Body of pancreas (tissue), 4 donors: ENCODE measurements at regions not wholly inside any gene's neighbourhood (a gene's known extent, or its start where the extent isn't known, plus 50 kb on each side); places are given as distances from the start of the nearest gene placed in this dataset.

ENCODE experiments used
- ATAC-seq: fragments of 150-250 bp; one replicate; pipeline ENCODE4 v1.9.1; 2016
- DNase-seq, 4 donors: peaks; one replicate each; pipeline ENCODE4 v3.0.0-alpha.2; 2019
- H3K27ac ChIP-seq, 4 donors: fragments of 200-600 bp; sonication (generic); 1 replicate in 3 of 4; 2 replicates in 1 of 4; pipeline versions ENCODE4 v1.5.1 to v1.6.1; 2016 to 2019; ENCODE audit warnings: mild to moderate bottlenecking in 1 of 4, mixed read lengths in 1 of 4, moderate library complexity in 1 of 4
- H3K27me3 ChIP-seq, 2 donors: fragments of 200-600 bp; sonication (generic); one replicate each; pipeline ENCODE4 v1.6.0; 2016; ENCODE audit warnings: mild to moderate bottlenecking in 1 of 2
- H3K36me3 ChIP-seq, 2 donors: fragments of 200-600 bp; sonication (generic); replicated peaks in 1 of 2; 2 replicates each; pipeline ENCODE4 v1.5.1; 2016; ENCODE audit warnings: low read depth in 2 of 2; ENCODE audit not compliant: insufficient read depth in 1 of 2
- H3K4me1 ChIP-seq: fragments of 200-600 bp; sonication (generic); one replicate; pipeline ENCODE4 v1.6.0; 2016
- H3K4me3 ChIP-seq, 2 donors: fragments of 200-600 bp; sonication (generic); 1 replicate in 1 of 2; 2 replicates in 1 of 2; pipeline ENCODE4 v1.5.1; 2016 to 2019
- H3K9me3 ChIP-seq, 3 donors: fragments of 200-600 bp; sonication (generic); 1 replicate in 2 of 3; 2 replicates in 1 of 3; pipeline ENCODE4 v1.5.1; 2016
- CTCF ChIP-seq, 7 experiments: fragments of 450-650 bp in 4 of 7; fragments of 200-600 bp in 3 of 7; sonication (generic) in 3 of 7; IDR thresholded peaks; one replicate each; pipeline ENCODE4 v1.5.1; 2016 to 2019; ENCODE audit warnings: antibody characterized with exemption in 7 of 7
- POLR2A ChIP-seq, 3 donors: fragments of 450-650 bp; IDR thresholded peaks; one replicate each; pipeline ENCODE4 v1.6.1; 2016; ENCODE audit warnings: antibody characterized with exemption in 3 of 3, mild to moderate bottlenecking in 2 of 3
- WGBS, 2 donors: methylation state at CpG; one replicate each; pipeline ENCODE4 v1.1.5; 2017; 5-methylcytosine and 5-hydroxymethylcytosine counted together
- intact Hi-C: fragments of 100-400 bp; cut with DNase I; formaldehyde crosslinking; loops from one replicate; pipeline ENCODE4 v1.15.1; 2023

- no peaks in the 10 kb centered on the region for H3K36me3 ChIP-seq
- intact Hi-C loops = no loop called here
- TF ChIP-seq CTCF (IDR thresholded peaks at IDR 0.05) = no peak
- no peak for TF ChIP-seq POLR2A (IDR thresholded peaks at IDR 0.05)
- ATAC-seq (no peak), DNase-seq (no peak)
- H3K4me3 ChIP-seq = no peak overlapping the region
- no peaks in the 10 kb centered on the region for H3K4me1 ChIP-seq
- WGBS, 2 donors = 76 to 77% methylated on average over 5 of the region's 5 CpGs
- no peak overlapping the region for H3K27ac ChIP-seq
- H3K9me3 ChIP-seq = no peaks in the 10 kb centered on the region
- no peaks in the 10 kb centered on the region for H3K27me3 ChIP-seq
Observed at GRCh38 chr15:60076045-60076444, 71.9 kb downstream of the FOXB1 start.

- 59 to 64% methylated on average over 11 of the region's 11 CpGs for WGBS, 2 donors
- Histone ChIP-seq H3K27me3 (no peaks in the 10 kb centered on the region), H3K36me3 (no peaks in the 10 kb centered on the region), H3K9me3 (no peaks in the 10 kb centered on the region), H3K27ac (no peak overlapping the region), H3K4me3 (no peak overlapping the region), H3K4me1 (no peaks in the 10 kb centered on the region)
- ATAC-seq (no peak), DNase-seq (no peak)
- TF ChIP-seq CTCF (IDR thresholded peaks at IDR 0.05) = no peak
- intact Hi-C loops = no loop called here
Observed at GRCh38 chr15:60076582-60077276, 72.6 kb downstream of the FOXB1 start.

- no peaks in the 10 kb centered on the region for H3K4me1 ChIP-seq
- TF ChIP-seq CTCF (IDR thresholded peaks at IDR 0.05) = no peak
- TF ChIP-seq POLR2A (IDR thresholded peaks at IDR 0.05) = no peak
- 69 to 71% methylated on average over 11 of the region's 11 CpGs for WGBS, 2 donors
- DNase-seq = no peak
- intact Hi-C loops = no loop called here
- H3K36me3 ChIP-seq = no peaks in the 10 kb centered on the region
- no peaks in the 10 kb centered on the region for H3K27me3 ChIP-seq
- no peak overlapping the region for H3K27ac ChIP-seq
- ATAC-seq = no peak
- no peak overlapping the region for H3K4me3 ChIP-seq
- H3K9me3 ChIP-seq = no peaks in the 10 kb centered on the region
Observed at GRCh38 chr15:60077581-60078359, 73.7 kb downstream of the FOXB1 start.

- Histone ChIP-seq H3K4me1 (no peaks in the 10 kb centered on the region), H3K27me3 (no peaks in the 10 kb centered on the region), H3K9me3 (no peaks in the 10 kb centered on the region), H3K27ac (no peak overlapping the region), H3K36me3 (no peaks in the 10 kb centered on the region), H3K4me3 (no peak overlapping the region)
- no peak for ATAC-seq
- WGBS, 2 donors = 78 to 85% methylated on average over 2 of the region's 2 CpGs
- no peak for TF ChIP-seq POLR2A (IDR thresholded peaks at IDR 0.05)
- TF ChIP-seq CTCF (IDR thresholded peaks at IDR 0.05) = no peak
- no peak for DNase-seq
- intact Hi-C loops = no loop called here
Observed at GRCh38 chr15:60079210-60079609, 75.1 kb downstream of the FOXB1 start.
